Esophagus muscularis mucosa (tissue), 4 donors: ENCODE measurements at regions not wholly inside any gene's neighbourhood (a gene's known extent, or its start where the extent isn't known, plus 50 kb on each side); places are given as distances from the start of the nearest gene placed in this dataset.

ENCODE experiments used
- DNase-seq: peaks from one replicate; pipeline ENCODE4 v3.0.0-alpha.2; 2017; ENCODE audit errors: extremely low spot score
- H3K27ac ChIP-seq, 4 donors: fragments of 200-600 bp; sonication (generic); replicated peaks in 1 of 4; 1 replicate in 3 of 4; 2 replicates in 1 of 4; pipeline ENCODE4 v1.5.1; 2016 to 2019; ENCODE audit warnings: mild to moderate bottlenecking in 1 of 4
- H3K27me3 ChIP-seq, 4 donors: fragments of 200-600 bp; sonication (generic); one replicate each; pipeline versions ENCODE4 v1.5.1 to v1.6.0; 2016 to 2019
- H3K36me3 ChIP-seq, 4 donors: fragments of 200-600 bp; sonication (generic); one replicate each; pipeline ENCODE4 v1.5.1; 2016 to 2019
- H3K4me1 ChIP-seq, 4 donors: fragments of 200-600 bp; sonication (generic); one replicate each; pipeline ENCODE4 v1.5.1; 2016 to 2019
- H3K4me3 ChIP-seq, 4 donors: fragments of 200-600 bp; sonication (generic); 1 replicate in 2 of 4; 2 replicates in 2 of 4; pipeline ENCODE4 v1.5.1; 2016 to 2019; ENCODE audit warnings: mild to moderate bottlenecking in 4 of 4, moderate library complexity in 1 of 4
- H3K9me3 ChIP-seq, 4 donors: fragments of 200-600 bp; sonication (generic); 1 replicate in 3 of 4; 2 replicates in 1 of 4; pipeline ENCODE4 v1.5.1; 2016 to 2019
- CTCF ChIP-seq, 3 experiments: fragments of 200-600 bp in 2 of 3; fragments of 450-650 bp in 1 of 3; sonication (generic) in 2 of 3; IDR thresholded peaks; one replicate each; pipeline ENCODE4 v1.5.1; 2017 to 2019; ENCODE audit warnings: antibody characterized with exemption in 3 of 3, mild to moderate bottlenecking in 2 of 3, moderate library complexity in 1 of 3
- EP300 ChIP-seq: sonication (generic); formaldehyde crosslinking; IDR thresholded peaks from one replicate; pipeline ENCODE4 v1.6.1; 2017; ENCODE audit warnings: antibody characterized with exemption
- POLR2A ChIP-seq: fragments of 450-650 bp; IDR thresholded peaks from one replicate; pipeline ENCODE4 v1.6.1; 2017; ENCODE audit warnings: antibody characterized with exemption, moderate library complexity, mild to moderate bottlenecking, low read depth
- POLR2AphosphoS5 ChIP-seq, 2 donors: sonication (generic); formaldehyde crosslinking; IDR thresholded peaks; one replicate each; pipeline ENCODE4 v1.6.1; 2017; ENCODE audit warnings: antibody characterized with exemption in 2 of 2
- WGBS: methylation state at CpG from one replicate; pipeline ENCODE4 v1.1.5; 2018; 5-methylcytosine and 5-hydroxymethylcytosine counted together
- intact Hi-C: fragments of 100-400 bp; cut with DNase I; formaldehyde crosslinking; loops from one replicate; pipeline ENCODE4 v1.15.1; 2023

GRCh38 chr19:28836421-28836820, 376.5 kb downstream of the UQCRFS1 start:
- Histone ChIP-seq H3K27me3 (peaks cover 0 to 44% (median 0%) of the 10 kb centered on the region in 4 donors), H3K36me3 (no peaks in the 10 kb centered on the region), H3K9me3 (no peaks in the 10 kb centered on the region), H3K4me3 (no peak overlapping the region), H3K27ac (no peak overlapping the region), H3K4me1 (no peaks in the 10 kb centered on the region)
- WGBS: 82% methylated on average over 7 of the region's 7 CpGs
- intact Hi-C loops: no loop called here
- DNase-seq: no peak
- TF ChIP-seq CTCF (IDR thresholded peaks at IDR 0.05) (no peak), POLR2A (no peak), EP300 (no peak), POLR2AphosphoS5 (IDR thresholded peaks at IDR 0.05) (no peak)

GRCh38 chr19:28834996-28835395, 378.0 kb downstream of the UQCRFS1 start:
- 41% methylated on average over 3 of the region's 3 CpGs for WGBS
- DNase-seq: no peak
- intact Hi-C loops: no loop called here

GRCh38 chr19:28831462-28831861, 381.5 kb downstream of the UQCRFS1 start:
- intact Hi-C loops: no loop called here
- no peak for DNase-seq

More at GRCh38 chr19:28834996-28835395, 378.0 kb downstream of the UQCRFS1 start:
- Histone ChIP-seq H3K36me3 (no peaks in the 10 kb centered on the region), H3K4me1 (no peaks in the 10 kb centered on the region), H3K9me3 (no peaks in the 10 kb centered on the region), H3K4me3 (no peak overlapping the region), H3K27me3 (peaks cover 0 to 39% (median 0%) of the 10 kb centered on the region in 4 donors), H3K27ac (no peak overlapping the region)
- TF ChIP-seq CTCF (IDR thresholded peaks at IDR 0.05): no peak
- TF ChIP-seq POLR2AphosphoS5 (IDR thresholded peaks at IDR 0.05): no peak
- no peak for TF ChIP-seq EP300

GRCh38 chr19:28829762-28830161, 383.2 kb downstream of the UQCRFS1 start:
- H3K27ac ChIP-seq: no peak overlapping the region
- DNase-seq: no peak
- H3K9me3 ChIP-seq: no peaks in the 10 kb centered on the region
- peaks cover 0 to 34% (median 0%) of the 10 kb centered on the region in 4 donors for H3K27me3 ChIP-seq
- H3K4me3 ChIP-seq: no peak overlapping the region
- intact Hi-C loops: no loop called here
- TF ChIP-seq POLR2AphosphoS5 (IDR thresholded peaks at IDR 0.05): no peak
- TF ChIP-seq CTCF (IDR thresholded peaks at IDR 0.05): no peak
- TF ChIP-seq POLR2A: no peak
- 65% methylated on average over 4 of the region's 4 CpGs for WGBS
- H3K36me3 ChIP-seq: no peaks in the 10 kb centered on the region
- H3K4me1 ChIP-seq: no peaks in the 10 kb centered on the region

More at GRCh38 chr19:28831462-28831861, 381.5 kb downstream of the UQCRFS1 start:
- H3K27me3 ChIP-seq: peaks cover 0 to 35% (median 0%) of the 10 kb centered on the region in 4 donors
- TF ChIP-seq CTCF (IDR thresholded peaks at IDR 0.05): no peak
- TF ChIP-seq EP300: no peak
- no peak for TF ChIP-seq POLR2A
- TF ChIP-seq POLR2AphosphoS5 (IDR thresholded peaks at IDR 0.05): no peak
- no peak overlapping the region for H3K27ac ChIP-seq
- no peaks in the 10 kb centered on the region for H3K36me3 ChIP-seq
- no peaks in the 10 kb centered on the region for H3K4me1 ChIP-seq
- 70% methylated on average over 2 of the region's 5 CpGs for WGBS
- no peaks in the 10 kb centered on the region for H3K9me3 ChIP-seq
- no peak overlapping the region for H3K4me3 ChIP-seq

GRCh38 chr19:28829359-28829758, 383.6 kb downstream of the UQCRFS1 start:
- 85% methylated on average over 1 of the region's 1 CpG for WGBS
- Histone ChIP-seq H3K36me3 (no peaks in the 10 kb centered on the region), H3K4me1 (no peaks in the 10 kb centered on the region), H3K27ac (no peak overlapping the region), H3K4me3 (no peak overlapping the region), H3K27me3 (peaks cover 0 to 30% (median 0%) of the 10 kb centered on the region in 4 donors), H3K9me3 (no peaks in the 10 kb centered on the region)
- intact Hi-C loops: no loop called here
- no peak for DNase-seq
- TF ChIP-seq EP300: no peak
- no peak for TF ChIP-seq CTCF (IDR thresholded peaks at IDR 0.05)
- no peak for TF ChIP-seq POLR2AphosphoS5 (IDR thresholded peaks at IDR 0.05)
- TF ChIP-seq POLR2A: no peak
